K562 (cell line): ENCODE measurements at regions not wholly inside any gene's neighbourhood (a gene's known extent, or its start where the extent isn't known, plus 50 kb on each side); places are given as distances from the start of the nearest gene placed in this dataset.

ENCODE experiments used
- CC2D1A ChIP-seq: fragments of 450-650 bp; IDR thresholded peaks from 2 replicates; pipeline ENCODE4 v1.6.1; 2017; ENCODE audit warnings: mild to moderate bottlenecking
- FOS ChIP-seq: IDR thresholded peaks from 3 replicates; pipeline ENCODE4 v1.6.1; 2011; ENCODE audit not compliant: insufficient read length; ENCODE audit errors: extremely low read depth
- HIVEP1 ChIP-seq: fragments of 250-450 bp; sonication (Bioruptor Pico); IDR thresholded peaks from 2 replicates; pipeline ENCODE4 v1.4.0; 2020; ENCODE audit warnings: mild to moderate bottlenecking
- NR1H2 ChIP-seq: sonication (generic); formaldehyde crosslinking; IDR thresholded peaks from 2 replicates; pipeline ENCODE4 v1.4.0; 2020; ENCODE audit warnings: mild to moderate bottlenecking, missing genetic modification reagents
- ZNF124 ChIP-seq: sonication (generic); formaldehyde crosslinking; IDR thresholded peaks from 2 replicates; pipeline ENCODE4 v1.8.1; 2022; ENCODE audit warnings: missing genetic modification reagents
- ZNF282 ChIP-seq: sonication (generic); formaldehyde crosslinking; IDR thresholded peaks from 2 replicates; pipeline ENCODE4 v1.8.1; 2023; ENCODE audit warnings: missing genetic modification reagents
- ZNF445 ChIP-seq: fragments of 250-450 bp; sonication (Bioruptor Pico); IDR thresholded peaks from 2 replicates; pipeline ENCODE4 v1.4.0; 2020; ENCODE audit warnings: low read depth, mild to moderate bottlenecking, moderate library complexity
- TF ChIP-seq, protein P1 (sequence below): fragments of 450-650 bp; conservative IDR thresholded peaks from 2 replicates; pipeline ENCODE4 v1.6.1; 2016; ENCODE audit warnings: missing genetic modification characterization, low read depth, mild to moderate bottlenecking, missing compliant biosample characterization, moderate library complexity
- TF ChIP-seq, protein P2 (sequence below): fragments of 450-650 bp; IDR thresholded peaks from 2 replicates; pipeline ENCODE4 v1.6.1; 2016; ENCODE audit warnings: mild to moderate bottlenecking, moderate library complexity

DNA sequence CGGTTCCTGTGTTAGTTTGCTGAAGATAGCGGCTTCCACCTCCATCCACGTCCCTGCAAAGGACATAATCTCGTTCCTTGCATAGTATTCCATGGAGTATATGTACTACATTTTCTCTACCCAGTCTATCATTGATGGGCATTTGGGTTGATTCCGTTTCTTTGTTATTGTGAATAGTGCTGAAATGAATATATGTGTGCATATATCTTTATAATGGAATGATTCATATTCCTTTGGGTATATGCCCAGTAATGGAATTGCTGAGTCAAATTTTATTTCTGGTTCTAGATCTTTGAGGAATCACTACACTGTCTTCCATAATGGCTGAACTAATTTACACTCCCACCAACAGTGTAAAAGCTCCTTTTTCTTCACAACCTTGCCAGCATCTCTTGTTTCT is 255.4 kb upstream of the CDH2 start (continued):
- TF ChIP-seq, protein P1, sequence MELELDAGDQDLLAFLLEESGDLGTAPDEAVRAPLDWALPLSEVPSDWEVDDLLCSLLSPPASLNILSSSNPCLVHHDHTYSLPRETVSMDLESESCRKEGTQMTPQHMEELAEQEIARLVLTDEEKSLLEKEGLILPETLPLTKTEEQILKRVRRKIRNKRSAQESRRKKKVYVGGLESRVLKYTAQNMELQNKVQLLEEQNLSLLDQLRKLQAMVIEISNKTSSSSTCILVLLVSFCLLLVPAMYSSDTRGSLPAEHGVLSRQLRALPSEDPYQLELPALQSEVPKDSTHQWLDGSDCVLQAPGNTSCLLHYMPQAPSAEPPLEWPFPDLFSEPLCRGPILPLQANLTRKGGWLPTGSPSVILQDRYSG, result no peak
- TF ChIP-seq HIVEP1 (CRISPR knock-in tag), result no peak
- no peak for TF ChIP-seq ZNF124 (CRISPR knock-in tag)
- TF ChIP-seq ZNF282, result no peak
- TF ChIP-seq ZNF445 (CRISPR knock-in tag), result no peak
- TF ChIP-seq FOS, result no peak
- TF ChIP-seq, protein P2, sequence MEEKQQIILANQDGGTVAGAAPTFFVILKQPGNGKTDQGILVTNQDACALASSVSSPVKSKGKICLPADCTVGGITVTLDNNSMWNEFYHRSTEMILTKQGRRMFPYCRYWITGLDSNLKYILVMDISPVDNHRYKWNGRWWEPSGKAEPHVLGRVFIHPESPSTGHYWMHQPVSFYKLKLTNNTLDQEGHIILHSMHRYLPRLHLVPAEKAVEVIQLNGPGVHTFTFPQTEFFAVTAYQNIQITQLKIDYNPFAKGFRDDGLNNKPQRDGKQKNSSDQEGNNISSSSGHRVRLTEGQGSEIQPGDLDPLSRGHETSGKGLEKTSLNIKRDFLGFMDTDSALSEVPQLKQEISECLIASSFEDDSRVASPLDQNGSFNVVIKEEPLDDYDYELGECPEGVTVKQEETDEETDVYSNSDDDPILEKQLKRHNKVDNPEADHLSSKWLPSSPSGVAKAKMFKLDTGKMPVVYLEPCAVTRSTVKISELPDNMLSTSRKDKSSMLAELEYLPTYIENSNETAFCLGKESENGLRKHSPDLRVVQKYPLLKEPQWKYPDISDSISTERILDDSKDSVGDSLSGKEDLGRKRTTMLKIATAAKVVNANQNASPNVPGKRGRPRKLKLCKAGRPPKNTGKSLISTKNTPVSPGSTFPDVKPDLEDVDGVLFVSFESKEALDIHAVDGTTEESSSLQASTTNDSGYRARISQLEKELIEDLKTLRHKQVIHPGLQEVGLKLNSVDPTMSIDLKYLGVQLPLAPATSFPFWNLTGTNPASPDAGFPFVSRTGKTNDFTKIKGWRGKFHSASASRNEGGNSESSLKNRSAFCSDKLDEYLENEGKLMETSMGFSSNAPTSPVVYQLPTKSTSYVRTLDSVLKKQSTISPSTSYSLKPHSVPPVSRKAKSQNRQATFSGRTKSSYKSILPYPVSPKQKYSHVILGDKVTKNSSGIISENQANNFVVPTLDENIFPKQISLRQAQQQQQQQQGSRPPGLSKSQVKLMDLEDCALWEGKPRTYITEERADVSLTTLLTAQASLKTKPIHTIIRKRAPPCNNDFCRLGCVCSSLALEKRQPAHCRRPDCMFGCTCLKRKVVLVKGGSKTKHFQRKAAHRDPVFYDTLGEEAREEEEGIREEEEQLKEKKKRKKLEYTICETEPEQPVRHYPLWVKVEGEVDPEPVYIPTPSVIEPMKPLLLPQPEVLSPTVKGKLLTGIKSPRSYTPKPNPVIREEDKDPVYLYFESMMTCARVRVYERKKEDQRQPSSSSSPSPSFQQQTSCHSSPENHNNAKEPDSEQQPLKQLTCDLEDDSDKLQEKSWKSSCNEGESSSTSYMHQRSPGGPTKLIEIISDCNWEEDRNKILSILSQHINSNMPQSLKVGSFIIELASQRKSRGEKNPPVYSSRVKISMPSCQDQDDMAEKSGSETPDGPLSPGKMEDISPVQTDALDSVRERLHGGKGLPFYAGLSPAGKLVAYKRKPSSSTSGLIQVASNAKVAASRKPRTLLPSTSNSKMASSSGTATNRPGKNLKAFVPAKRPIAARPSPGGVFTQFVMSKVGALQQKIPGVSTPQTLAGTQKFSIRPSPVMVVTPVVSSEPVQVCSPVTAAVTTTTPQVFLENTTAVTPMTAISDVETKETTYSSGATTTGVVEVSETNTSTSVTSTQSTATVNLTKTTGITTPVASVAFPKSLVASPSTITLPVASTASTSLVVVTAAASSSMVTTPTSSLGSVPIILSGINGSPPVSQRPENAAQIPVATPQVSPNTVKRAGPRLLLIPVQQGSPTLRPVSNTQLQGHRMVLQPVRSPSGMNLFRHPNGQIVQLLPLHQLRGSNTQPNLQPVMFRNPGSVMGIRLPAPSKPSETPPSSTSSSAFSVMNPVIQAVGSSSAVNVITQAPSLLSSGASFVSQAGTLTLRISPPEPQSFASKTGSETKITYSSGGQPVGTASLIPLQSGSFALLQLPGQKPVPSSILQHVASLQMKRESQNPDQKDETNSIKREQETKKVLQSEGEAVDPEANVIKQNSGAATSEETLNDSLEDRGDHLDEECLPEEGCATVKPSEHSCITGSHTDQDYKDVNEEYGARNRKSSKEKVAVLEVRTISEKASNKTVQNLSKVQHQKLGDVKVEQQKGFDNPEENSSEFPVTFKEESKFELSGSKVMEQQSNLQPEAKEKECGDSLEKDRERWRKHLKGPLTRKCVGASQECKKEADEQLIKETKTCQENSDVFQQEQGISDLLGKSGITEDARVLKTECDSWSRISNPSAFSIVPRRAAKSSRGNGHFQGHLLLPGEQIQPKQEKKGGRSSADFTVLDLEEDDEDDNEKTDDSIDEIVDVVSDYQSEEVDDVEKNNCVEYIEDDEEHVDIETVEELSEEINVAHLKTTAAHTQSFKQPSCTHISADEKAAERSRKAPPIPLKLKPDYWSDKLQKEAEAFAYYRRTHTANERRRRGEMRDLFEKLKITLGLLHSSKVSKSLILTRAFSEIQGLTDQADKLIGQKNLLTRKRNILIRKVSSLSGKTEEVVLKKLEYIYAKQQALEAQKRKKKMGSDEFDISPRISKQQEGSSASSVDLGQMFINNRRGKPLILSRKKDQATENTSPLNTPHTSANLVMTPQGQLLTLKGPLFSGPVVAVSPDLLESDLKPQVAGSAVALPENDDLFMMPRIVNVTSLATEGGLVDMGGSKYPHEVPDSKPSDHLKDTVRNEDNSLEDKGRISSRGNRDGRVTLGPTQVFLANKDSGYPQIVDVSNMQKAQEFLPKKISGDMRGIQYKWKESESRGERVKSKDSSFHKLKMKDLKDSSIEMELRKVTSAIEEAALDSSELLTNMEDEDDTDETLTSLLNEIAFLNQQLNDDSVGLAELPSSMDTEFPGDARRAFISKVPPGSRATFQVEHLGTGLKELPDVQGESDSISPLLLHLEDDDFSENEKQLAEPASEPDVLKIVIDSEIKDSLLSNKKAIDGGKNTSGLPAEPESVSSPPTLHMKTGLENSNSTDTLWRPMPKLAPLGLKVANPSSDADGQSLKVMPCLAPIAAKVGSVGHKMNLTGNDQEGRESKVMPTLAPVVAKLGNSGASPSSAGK, result no peak
- TF ChIP-seq CC2D1A, result no peak
- TF ChIP-seq NR1H2 (CRISPR knock-in tag), result no peak
